ENCODE measurements at regions not wholly inside any gene's neighbourhood (a gene's known extent, or its start where the extent isn't known, plus 50 kb on each side); places are given as distances from the start of the nearest gene placed in this dataset.
A peak's percentile ranks its signal among the peaks of the same experiment; 100 is the strongest.

DNA sequence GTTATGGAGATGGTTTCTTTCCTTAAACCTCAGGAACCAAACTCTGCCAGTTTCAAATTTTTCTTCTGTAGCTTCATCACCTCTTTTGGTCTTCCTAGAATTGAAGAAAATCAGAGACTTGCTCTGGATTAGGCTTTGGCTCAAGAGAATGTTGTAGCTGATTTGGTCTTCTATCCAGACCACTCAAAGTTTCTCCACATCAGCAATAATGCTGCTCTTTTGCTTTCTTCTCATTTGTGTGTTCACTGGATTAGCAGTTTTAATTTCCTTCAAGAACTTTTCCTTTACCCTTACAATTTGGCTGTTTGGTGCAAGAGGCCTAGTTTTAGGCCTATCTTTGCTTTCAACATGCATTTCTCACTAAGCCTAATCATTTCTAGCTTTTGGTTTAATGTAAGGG lies 78.1 kb upstream of the PLCB4 start:
- Mint-ChIP-seq H3K36me3 (ENCODE audit: low read depth) (no peaks in the 10 kb centered on the region), H3K27me3 (ENCODE audit: insufficient read depth, low read depth, poor library complexity) (peaks cover 2% of the 10 kb centered on the region)
- no peaks in the 10 kb centered on the region for H3K27me3 ChIP-seq (ENCODE audit: insufficient read depth)

More for the DNA sequence above, 78.1 kb upstream of the PLCB4 start:
- Histone ChIP-seq H3K27ac (ENCODE audit: low read depth) (no peak overlapping the region), H2AFZ (peak overlapping the region; percentile 9; the same call in 1 of the 2 replicates), H3K36me3 (ENCODE audit: insufficient read depth) (no peaks in the 10 kb centered on the region), H3F3A (replicated peaks; ENCODE audit: low read depth) (no peaks in the 10 kb centered on the region), H3K4me2 (no peak overlapping the region), H4K20me1 (replicated peaks; ENCODE audit: insufficient read depth) (no peaks in the 10 kb centered on the region), H3K9me2 (ENCODE audit: insufficient read depth) (no peaks in the 10 kb centered on the region), H3K4me1 (ENCODE audit: insufficient read depth) (no peaks in the 10 kb centered on the region), H3K79me2 (replicated peaks; ENCODE audit: insufficient read depth) (no peaks in the 10 kb centered on the region), H3K4me3 (no peak overlapping the region)
- H3K9me3 Mint-ChIP-seq, result no peaks in the 10 kb centered on the region
- H3K4me1 Mint-ChIP-seq, result no peaks in the 10 kb centered on the region
- no peak for ATAC-seq
- TF ChIP-seq, protein P1, sequence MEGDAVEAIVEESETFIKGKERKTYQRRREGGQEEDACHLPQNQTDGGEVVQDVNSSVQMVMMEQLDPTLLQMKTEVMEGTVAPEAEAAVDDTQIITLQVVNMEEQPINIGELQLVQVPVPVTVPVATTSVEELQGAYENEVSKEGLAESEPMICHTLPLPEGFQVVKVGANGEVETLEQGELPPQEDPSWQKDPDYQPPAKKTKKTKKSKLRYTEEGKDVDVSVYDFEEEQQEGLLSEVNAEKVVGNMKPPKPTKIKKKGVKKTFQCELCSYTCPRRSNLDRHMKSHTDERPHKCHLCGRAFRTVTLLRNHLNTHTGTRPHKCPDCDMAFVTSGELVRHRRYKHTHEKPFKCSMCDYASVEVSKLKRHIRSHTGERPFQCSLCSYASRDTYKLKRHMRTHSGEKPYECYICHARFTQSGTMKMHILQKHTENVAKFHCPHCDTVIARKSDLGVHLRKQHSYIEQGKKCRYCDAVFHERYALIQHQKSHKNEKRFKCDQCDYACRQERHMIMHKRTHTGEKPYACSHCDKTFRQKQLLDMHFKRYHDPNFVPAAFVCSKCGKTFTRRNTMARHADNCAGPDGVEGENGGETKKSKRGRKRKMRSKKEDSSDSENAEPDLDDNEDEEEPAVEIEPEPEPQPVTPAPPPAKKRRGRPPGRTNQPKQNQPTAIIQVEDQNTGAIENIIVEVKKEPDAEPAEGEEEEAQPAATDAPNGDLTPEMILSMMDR (conservative IDR thresholded peaks at IDR 0.05; ENCODE audit: low read depth in 2 of 2), result no peak
- TF ChIP-seq EZH2phosphoT487 (IDR thresholded peaks at IDR 0.05; ENCODE audit: unreplicated experiment) (no peak), ZNF331 (CRISPR knock-in tag; IDR thresholded peaks at IDR 0.05; ENCODE audit: low read depth) (no peak), EZH2 (IDR thresholded peaks at IDR 0.05; ENCODE audit: low read depth, unreplicated experiment) (no peak), STAT1 (IDR thresholded peaks at IDR 0.05; ENCODE audit: unreplicated experiment) (no peak), NANOG (IDR thresholded peaks at IDR 0.05; ENCODE audit: borderline replicate concordance) (no peak), JUNB (IDR thresholded peaks at IDR 0.05; ENCODE audit: unreplicated experiment) (no peak), CREB1 (CRISPR knock-in tag; IDR thresholded peaks at IDR 0.05; ENCODE audit: low read depth) (no peak), ZNF114 (CRISPR knock-in tag; IDR thresholded peaks at IDR 0.05) (no peak), POLR2AphosphoS5 (IDR thresholded peaks at IDR 0.05; ENCODE audit: low read depth) (no peak)
- TF ChIP-seq, protein P2, sequence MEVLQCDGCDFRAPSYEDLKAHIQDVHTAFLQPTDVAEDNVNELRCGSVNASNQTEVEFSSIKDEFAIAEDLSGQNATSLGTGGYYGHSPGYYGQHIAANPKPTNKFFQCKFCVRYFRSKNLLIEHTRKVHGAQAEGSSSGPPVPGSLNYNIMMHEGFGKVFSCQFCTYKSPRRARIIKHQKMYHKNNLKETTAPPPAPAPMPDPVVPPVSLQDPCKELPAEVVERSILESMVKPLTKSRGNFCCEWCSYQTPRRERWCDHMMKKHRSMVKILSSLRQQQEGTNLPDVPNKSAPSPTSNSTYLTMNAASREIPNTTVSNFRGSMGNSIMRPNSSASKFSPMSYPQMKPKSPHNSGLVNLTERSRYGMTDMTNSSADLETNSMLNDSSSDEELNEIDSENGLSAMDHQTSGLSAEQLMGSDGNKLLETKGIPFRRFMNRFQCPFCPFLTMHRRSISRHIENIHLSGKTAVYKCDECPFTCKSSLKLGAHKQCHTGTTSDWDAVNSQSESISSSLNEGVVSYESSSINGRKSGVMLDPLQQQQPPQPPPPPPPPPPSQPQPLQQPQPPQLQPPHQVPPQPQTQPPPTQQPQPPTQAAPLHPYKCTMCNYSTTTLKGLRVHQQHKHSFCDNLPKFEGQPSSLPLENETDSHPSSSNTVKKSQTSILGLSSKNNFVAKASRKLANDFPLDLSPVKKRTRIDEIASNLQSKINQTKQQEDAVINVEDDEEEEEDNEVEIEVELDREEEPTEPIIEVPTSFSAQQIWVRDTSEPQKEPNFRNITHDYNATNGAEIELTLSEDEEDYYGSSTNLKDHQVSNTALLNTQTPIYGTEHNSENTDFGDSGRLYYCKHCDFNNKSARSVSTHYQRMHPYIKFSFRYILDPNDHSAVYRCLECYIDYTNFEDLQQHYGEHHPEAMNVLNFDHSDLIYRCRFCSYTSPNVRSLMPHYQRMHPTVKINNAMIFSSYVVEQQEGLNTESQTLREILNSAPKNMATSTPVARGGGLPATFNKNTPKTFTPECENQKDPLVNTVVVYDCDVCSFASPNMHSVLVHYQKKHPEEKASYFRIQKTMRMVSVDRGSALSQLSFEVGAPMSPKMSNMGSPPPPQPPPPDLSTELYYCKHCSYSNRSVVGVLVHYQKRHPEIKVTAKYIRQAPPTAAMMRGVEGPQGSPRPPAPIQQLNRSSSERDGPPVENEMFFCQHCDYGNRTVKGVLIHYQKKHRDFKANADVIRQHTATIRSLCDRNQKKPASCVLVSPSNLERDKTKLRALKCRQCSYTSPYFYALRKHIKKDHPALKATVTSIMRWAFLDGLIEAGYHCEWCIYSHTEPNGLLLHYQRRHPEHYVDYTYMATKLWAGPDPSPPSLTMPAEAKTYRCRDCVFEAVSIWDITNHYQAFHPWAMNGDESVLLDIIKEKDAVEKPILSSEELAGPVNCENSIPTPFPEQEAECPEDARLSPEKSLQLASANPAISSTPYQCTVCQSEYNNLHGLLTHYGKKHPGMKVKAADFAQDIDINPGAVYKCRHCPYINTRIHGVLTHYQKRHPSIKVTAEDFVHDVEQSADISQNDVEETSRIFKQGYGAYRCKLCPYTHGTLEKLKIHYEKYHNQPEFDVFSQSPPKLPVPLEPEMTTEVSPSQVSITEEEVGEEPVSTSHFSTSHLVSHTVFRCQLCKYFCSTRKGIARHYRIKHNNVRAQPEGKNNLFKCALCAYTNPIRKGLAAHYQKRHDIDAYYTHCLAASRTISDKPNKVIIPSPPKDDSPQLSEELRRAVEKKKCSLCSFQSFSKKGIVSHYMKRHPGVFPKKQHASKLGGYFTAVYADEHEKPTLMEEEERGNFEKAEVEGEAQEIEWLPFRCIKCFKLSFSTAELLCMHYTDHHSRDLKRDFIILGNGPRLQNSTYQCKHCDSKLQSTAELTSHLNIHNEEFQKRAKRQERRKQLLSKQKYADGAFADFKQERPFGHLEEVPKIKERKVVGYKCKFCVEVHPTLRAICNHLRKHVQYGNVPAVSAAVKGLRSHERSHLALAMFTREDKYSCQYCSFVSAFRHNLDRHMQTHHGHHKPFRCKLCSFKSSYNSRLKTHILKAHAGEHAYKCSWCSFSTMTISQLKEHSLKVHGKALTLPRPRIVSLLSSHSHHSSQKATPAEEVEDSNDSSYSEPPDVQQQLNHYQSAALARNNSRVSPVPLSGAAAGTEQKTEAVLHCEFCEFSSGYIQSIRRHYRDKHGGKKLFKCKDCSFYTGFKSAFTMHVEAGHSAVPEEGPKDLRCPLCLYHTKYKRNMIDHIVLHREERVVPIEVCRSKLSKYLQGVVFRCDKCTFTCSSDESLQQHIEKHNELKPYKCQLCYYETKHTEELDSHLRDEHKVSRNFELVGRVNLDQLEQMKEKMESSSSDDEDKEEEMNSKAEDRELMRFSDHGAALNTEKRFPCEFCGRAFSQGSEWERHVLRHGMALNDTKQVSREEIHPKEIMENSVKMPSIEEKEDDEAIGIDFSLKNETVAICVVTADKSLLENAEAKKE (CRISPR knock-in tag; IDR thresholded peaks at IDR 0.05), result no peak
- TF ChIP-seq, protein P3, sequence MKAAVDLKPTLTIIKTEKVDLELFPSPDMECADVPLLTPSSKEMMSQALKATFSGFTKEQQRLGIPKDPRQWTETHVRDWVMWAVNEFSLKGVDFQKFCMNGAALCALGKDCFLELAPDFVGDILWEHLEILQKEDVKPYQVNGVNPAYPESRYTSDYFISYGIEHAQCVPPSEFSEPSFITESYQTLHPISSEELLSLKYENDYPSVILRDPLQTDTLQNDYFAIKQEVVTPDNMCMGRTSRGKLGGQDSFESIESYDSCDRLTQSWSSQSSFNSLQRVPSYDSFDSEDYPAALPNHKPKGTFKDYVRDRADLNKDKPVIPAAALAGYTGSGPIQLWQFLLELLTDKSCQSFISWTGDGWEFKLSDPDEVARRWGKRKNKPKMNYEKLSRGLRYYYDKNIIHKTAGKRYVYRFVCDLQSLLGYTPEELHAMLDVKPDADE (IDR thresholded peaks at IDR 0.05), result no peak
- TF ChIP-seq, protein P4, sequence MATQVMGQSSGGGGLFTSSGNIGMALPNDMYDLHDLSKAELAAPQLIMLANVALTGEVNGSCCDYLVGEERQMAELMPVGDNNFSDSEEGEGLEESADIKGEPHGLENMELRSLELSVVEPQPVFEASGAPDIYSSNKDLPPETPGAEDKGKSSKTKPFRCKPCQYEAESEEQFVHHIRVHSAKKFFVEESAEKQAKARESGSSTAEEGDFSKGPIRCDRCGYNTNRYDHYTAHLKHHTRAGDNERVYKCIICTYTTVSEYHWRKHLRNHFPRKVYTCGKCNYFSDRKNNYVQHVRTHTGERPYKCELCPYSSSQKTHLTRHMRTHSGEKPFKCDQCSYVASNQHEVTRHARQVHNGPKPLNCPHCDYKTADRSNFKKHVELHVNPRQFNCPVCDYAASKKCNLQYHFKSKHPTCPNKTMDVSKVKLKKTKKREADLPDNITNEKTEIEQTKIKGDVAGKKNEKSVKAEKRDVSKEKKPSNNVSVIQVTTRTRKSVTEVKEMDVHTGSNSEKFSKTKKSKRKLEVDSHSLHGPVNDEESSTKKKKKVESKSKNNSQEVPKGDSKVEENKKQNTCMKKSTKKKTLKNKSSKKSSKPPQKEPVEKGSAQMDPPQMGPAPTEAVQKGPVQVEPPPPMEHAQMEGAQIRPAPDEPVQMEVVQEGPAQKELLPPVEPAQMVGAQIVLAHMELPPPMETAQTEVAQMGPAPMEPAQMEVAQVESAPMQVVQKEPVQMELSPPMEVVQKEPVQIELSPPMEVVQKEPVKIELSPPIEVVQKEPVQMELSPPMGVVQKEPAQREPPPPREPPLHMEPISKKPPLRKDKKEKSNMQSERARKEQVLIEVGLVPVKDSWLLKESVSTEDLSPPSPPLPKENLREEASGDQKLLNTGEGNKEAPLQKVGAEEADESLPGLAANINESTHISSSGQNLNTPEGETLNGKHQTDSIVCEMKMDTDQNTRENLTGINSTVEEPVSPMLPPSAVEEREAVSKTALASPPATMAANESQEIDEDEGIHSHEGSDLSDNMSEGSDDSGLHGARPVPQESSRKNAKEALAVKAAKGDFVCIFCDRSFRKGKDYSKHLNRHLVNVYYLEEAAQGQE (IDR thresholded peaks at IDR 0.05; ENCODE audit: unreplicated experiment), result no peak
- no peak for DNase-seq (ENCODE audit: low spot score)
- no peak overlapping the region for H3K27ac Mint-ChIP-seq
- no peak overlapping the region for H3K4me3 Mint-ChIP-seq

Data from GM23338 (cell line).